Caco-2 (cell line): ENCODE measurements at regions not wholly inside any gene's neighbourhood (a gene's known extent, or its start where the extent isn't known, plus 50 kb on each side); places are given as distances from the start of the nearest gene placed in this dataset.

ENCODE experiments used
- BruUV-seq: library from RNA; stranded (reverse); fragments of 400-500 nt; replicated peaks from 2 replicates; lab custom pipeline; 2021; lab: Mats Ljungman, UMichigan
- CTCF ChIA-PET: fragments of 300-600 bp; sonication (Branson Sonifier 250); formaldehyde crosslinking; loops from one replicate; lab custom pipeline; 2022; ENCODE audit warnings: antibody characterized with exemption; lab: Charles Lee
- POLR2A ChIA-PET: fragments of 300-600 bp; sonication (Branson Sonifier 250); formaldehyde crosslinking; loops from one replicate; lab custom pipeline; 2022; ENCODE audit warnings: antibody characterized with exemption; lab: Charles Lee
- DNase-seq, 2 experiments: peaks; one replicate each; pipeline versions ENCODE4 v3.0.0 to v3.0.0-alpha.2; 2020 to 2022
- H3K27me3 ChIP-seq: replicated peaks from 2 replicates; pipeline ENCODE4 v1.6.0; 2011; ENCODE audit warnings: low read length; ENCODE audit not compliant: control insufficient read depth, insufficient read depth
- H3K36me3 ChIP-seq: 2 replicates; pipeline ENCODE4 v1.5.1; 2011; ENCODE audit warnings: low read length; ENCODE audit not compliant: control insufficient read depth, insufficient read depth
- H3K4me1 ChIP-seq: fragments of 250-450 bp; sonication (Bioruptor Pico); 2 replicates; pipeline ENCODE4 v1.5.1; 2020; ENCODE audit warnings: mild to moderate bottlenecking
- H3K4me3 ChIP-seq: 2 replicates; pipeline ENCODE4 v1.5.1; 2011; ENCODE audit warnings: low read depth, mild to moderate bottlenecking, control low read depth, low read length
- H3K9me3 ChIP-seq: fragments of 250-450 bp; sonication (Bioruptor Pico); 2 replicates; pipeline ENCODE4 v1.5.1; 2020; ENCODE audit warnings: mild to moderate bottlenecking, moderate library complexity
- H3K27ac Mint-ChIP-seq: one replicate; pipeline ENCODE4 v1.8.0; 2022; ENCODE audit warnings: mixed read lengths; ENCODE audit not compliant: unreplicated experiment
- H3K27me3 Mint-ChIP-seq: one replicate; pipeline ENCODE4 v1.8.0; 2022; ENCODE audit warnings: mixed read lengths; ENCODE audit not compliant: insufficient read depth, unreplicated experiment
- H3K36me3 Mint-ChIP-seq: one replicate; pipeline ENCODE4 v1.8.0; 2022; ENCODE audit warnings: mild to moderate bottlenecking, mixed read lengths; ENCODE audit not compliant: insufficient read depth, unreplicated experiment
- H3K4me1 Mint-ChIP-seq: one replicate; pipeline ENCODE4 v1.8.0; 2022; ENCODE audit warnings: low read depth, mixed read lengths; ENCODE audit not compliant: unreplicated experiment
- H3K4me3 Mint-ChIP-seq: one replicate; pipeline ENCODE4 v1.8.0; 2022; ENCODE audit warnings: mild to moderate bottlenecking, moderate library complexity, mixed read lengths; ENCODE audit not compliant: unreplicated experiment
- H3K9me3 Mint-ChIP-seq: one replicate; pipeline ENCODE4 v1.8.0; 2022; ENCODE audit warnings: mixed read lengths; ENCODE audit not compliant: unreplicated experiment
- CTCF ChIP-seq, 2 experiments: fragments of 200-600 bp in 1 of 2; IDR thresholded peaks; 1 replicate in 1 of 2; 2 replicates in 1 of 2; pipeline versions ENCODE4 v1.5.1 to v1.8.0; 2011 to 2022; ENCODE audit warnings: antibody characterized with exemption in 1 of 2, control low read depth in 1 of 2, inconsistent platforms in 1 of 2, low read depth in 1 of 2, low read length in 1 of 2, mild to moderate bottlenecking in 1 of 2, moderate library complexity in 1 of 2; ENCODE audit not compliant: insufficient read depth in 1 of 2, severe bottlenecking in 1 of 2, unreplicated experiment in 1 of 2
- intact Hi-C: fragments of 100-400 bp; cut with micrococcal nuclease; formaldehyde crosslinking; loops from one replicate; pipeline ENCODE4 v1.10.0; 2022; ENCODE audit not compliant: unreplicated experiment

DNA sequence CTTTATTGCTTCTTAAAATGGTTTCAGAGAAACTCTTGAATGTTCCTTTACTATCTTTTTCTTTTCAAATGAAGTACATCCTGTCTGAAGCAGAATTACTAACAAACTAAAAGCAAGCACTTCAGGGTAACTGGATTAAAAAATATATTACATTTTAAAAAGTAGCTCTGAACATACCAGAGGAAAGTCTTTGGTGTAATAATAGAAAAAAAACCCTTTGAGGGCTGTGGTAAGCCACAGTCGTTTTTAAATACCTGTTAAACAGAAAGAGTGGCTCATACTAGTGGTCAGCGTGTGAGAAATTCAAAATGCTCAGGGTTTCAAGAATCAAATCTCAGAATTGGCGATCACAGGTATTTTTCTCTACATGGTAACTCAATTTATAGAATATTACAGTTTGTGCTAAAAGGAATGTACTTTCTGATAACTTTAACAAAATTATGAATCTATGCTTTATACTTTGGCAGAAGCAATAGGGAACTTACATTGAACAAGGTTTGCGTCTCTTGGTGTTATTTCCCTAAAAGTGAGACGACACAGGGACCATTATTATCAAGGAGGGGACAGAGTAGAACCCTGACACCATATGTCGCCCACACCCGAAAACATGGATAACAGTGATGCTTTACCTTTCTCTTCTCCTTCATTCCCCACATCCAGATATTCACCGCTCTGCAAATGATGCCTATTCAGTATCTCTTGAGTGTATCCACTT lies 97.0 kb upstream of the DPH5 start:
- Mint-ChIP-seq H3K9me3 (no peaks in the 10 kb centered on the region), H3K4me1 (no peaks in the 10 kb centered on the region), H3K27me3 (peaks cover 7% of the 10 kb centered on the region), H3K4me3 (no peak overlapping the region), H3K27ac (no peak overlapping the region), H3K36me3 (no peaks in the 10 kb centered on the region)
- Histone ChIP-seq H3K4me1 (no peaks in the 10 kb centered on the region), H3K36me3 (no peaks in the 10 kb centered on the region), H3K27me3 (no peaks in the 10 kb centered on the region), H3K9me3 (no peaks in the 10 kb centered on the region), H3K4me3 (no peak overlapping the region)
- BruUV-seq: no TSS peak
- TF ChIP-seq CTCF (IDR thresholded peaks at IDR 0.05; ENCODE audit: insufficient read depth in 1 of 2, low read depth in 1 of 2, low read length in 1 of 2, severe bottlenecking in 1 of 2, unreplicated experiment in 1 of 2): no peak
- no peak for DNase-seq
- ChIA-PET POLR2A (no interaction called here), CTCF (no interaction called here)
- intact Hi-C loops: no loop called here

- Mint-ChIP-seq H3K9me3 (no peaks in the 10 kb centered on the region), H3K27ac (no peak overlapping the region), H3K4me3 (no peak overlapping the region), H3K4me1 (no peaks in the 10 kb centered on the region), H3K36me3 (no peaks in the 10 kb centered on the region), H3K27me3 (peaks cover 7% of the 10 kb centered on the region)
- Histone ChIP-seq H3K9me3 (no peaks in the 10 kb centered on the region), H3K4me3 (no peak overlapping the region), H3K36me3 (no peaks in the 10 kb centered on the region), H3K4me1 (no peaks in the 10 kb centered on the region), H3K27me3 (no peaks in the 10 kb centered on the region)
- ChIA-PET POLR2A (no interaction called here), CTCF (no interaction called here)
- no peak for TF ChIP-seq CTCF (IDR thresholded peaks at IDR 0.05; ENCODE audit: insufficient read depth in 1 of 2, low read depth in 1 of 2, low read length in 1 of 2, severe bottlenecking in 1 of 2, unreplicated experiment in 1 of 2)
- no peak for DNase-seq
- no TSS peak for BruUV-seq
- intact Hi-C loops: no loop called here
These were observed 96.4 kb upstream of the DPH5 start for GRCh38 chr1:101121975-101122374.

GRCh38 chr1:101121504-101121903 lies 95.9 kb upstream of the DPH5 start:
- Histone ChIP-seq H3K4me3 (no peak overlapping the region), H3K36me3 (no peaks in the 10 kb centered on the region), H3K27me3 (no peaks in the 10 kb centered on the region), H3K9me3 (no peaks in the 10 kb centered on the region), H3K4me1 (no peaks in the 10 kb centered on the region)
- no peak overlapping the region for H3K27ac Mint-ChIP-seq
- no peak overlapping the region for H3K4me3 Mint-ChIP-seq
- TF ChIP-seq CTCF (IDR thresholded peaks at IDR 0.05; ENCODE audit: insufficient read depth in 1 of 2, low read depth in 1 of 2, low read length in 1 of 2, severe bottlenecking in 1 of 2, unreplicated experiment in 1 of 2): no peak
- H3K36me3 Mint-ChIP-seq: no peaks in the 10 kb centered on the region
- POLR2A ChIA-PET: no interaction called here
- H3K9me3 Mint-ChIP-seq: no peaks in the 10 kb centered on the region
- no peaks in the 10 kb centered on the region for H3K4me1 Mint-ChIP-seq
- no peak for DNase-seq
- BruUV-seq: no TSS peak
- CTCF ChIA-PET: no interaction called here
- H3K27me3 Mint-ChIP-seq: peaks cover 7% of the 10 kb centered on the region
- intact Hi-C loops: no loop called here
